ENCODE measurements at regions not wholly inside any gene's neighbourhood (a gene's known extent, or its start where the extent isn't known, plus 50 kb on each side); places are given as distances from the start of the nearest gene placed in this dataset.
"Not testable (repeated sequence)": the region's sequence is repeated elsewhere in the genome, so short reads cannot be mapped to it uniquely, and the experiment has no call there.

DNA sequence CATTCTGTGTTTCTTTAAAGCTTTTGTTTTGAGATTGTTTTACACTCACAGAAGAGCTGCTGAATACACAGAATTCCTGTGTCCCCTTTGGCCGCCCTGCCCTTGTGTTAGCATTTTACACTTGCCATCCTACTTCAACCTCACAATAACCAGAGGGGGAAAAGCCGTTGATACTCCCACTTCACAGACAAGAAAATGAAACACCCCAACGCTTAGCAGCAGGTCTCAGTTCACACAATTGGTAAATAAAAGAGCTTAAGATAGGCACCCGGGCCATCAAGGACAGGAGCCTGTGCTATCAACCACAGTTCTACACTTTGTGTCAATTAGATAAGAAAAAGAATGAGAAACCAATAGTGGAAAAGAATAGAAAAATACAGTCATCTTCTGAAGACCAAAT, 178.0 kb downstream of the SYK start:
- no peak for DNase-seq (ENCODE audit: low read depth in 2 of 2)

GRCh38 chr9:90981726-90982125, 180.1 kb downstream of the SYK start:
- DNase-seq (ENCODE audit: low read depth in 2 of 2) = no peak

DNA sequence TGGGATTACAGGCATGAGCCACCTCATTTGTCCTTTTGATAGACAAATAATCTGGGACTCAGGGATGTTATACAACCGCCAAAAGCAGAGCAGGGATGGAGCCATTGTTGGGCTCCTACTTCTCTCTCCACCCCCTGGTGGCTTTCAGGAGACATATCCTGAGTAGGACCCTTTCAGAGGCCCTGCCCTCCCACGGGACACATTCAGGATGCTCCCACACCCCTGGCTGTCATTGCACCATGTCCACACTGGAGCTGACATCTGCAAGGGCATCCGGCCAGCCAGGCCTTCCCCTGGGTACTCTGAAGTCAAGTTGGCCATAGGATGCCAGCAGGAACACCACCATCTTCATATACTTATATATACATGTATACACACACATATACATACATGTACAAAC, 181.8 kb downstream of the SYK start:
- no peak for DNase-seq (ENCODE audit: low read depth in 2 of 2)

- DNase-seq (ENCODE audit: low read depth in 2 of 2) = no peak
Measured at GRCh38 chr9:90985631-90986030, 184.0 kb downstream of the SYK start.

- no peak for DNase-seq (ENCODE audit: low read depth in 2 of 2)
Measured at GRCh38 chr9:90986161-90986560, 184.5 kb downstream of the SYK start.

DNA sequence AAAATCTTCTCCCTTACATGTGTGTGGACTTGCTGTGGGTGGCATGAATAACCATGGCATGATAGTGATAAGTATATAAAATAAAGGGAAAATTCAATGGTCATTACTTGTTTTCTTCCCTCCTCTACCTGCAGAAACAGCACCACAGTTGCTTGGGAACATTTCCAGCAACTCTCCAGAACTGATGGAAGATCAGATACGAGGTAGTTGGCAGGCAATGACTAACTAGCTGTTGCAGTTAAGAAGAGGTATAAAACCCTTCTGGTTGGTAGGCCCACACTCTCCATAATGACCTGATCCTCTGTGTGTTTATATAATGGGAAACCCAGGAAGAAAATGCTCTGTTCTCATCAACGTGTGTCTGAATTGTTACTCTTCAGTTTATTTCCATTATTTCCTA, 185.9 kb downstream of the SYK start:
- DNase-seq (ENCODE audit: low read depth in 2 of 2) = no peak

DNA sequence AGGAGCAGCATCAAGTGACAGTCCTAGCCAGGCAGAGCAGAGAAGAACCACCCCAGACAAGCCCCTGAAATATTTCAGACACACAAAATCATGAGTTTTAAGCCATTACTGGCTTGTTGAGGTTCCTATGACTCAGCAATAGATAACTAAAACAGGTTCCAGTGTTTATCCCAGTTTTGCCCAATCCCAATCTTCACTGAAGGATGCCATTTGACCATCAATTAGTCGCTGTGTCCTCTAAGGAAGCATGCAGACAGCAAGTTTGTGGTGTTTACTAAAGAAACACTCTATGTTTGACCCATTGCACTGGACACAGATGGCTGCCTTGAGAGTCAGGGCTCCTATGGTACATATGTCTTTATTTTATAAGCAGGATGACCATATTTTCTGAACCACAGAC, 186.7 kb downstream of the SYK start:
- no peak for DNase-seq (ENCODE audit: low read depth in 2 of 2)

- no peak for DNase-seq (ENCODE audit: low read depth in 2 of 2)
Measured at GRCh38 chr9:90991953-90992352, 190.3 kb downstream of the SYK start.

- DNase-seq (ENCODE audit: low read depth in 2 of 2) = no peak
Measured at GRCh38 chr9:90995516-90995915, 193.9 kb downstream of the SYK start.

DNA sequence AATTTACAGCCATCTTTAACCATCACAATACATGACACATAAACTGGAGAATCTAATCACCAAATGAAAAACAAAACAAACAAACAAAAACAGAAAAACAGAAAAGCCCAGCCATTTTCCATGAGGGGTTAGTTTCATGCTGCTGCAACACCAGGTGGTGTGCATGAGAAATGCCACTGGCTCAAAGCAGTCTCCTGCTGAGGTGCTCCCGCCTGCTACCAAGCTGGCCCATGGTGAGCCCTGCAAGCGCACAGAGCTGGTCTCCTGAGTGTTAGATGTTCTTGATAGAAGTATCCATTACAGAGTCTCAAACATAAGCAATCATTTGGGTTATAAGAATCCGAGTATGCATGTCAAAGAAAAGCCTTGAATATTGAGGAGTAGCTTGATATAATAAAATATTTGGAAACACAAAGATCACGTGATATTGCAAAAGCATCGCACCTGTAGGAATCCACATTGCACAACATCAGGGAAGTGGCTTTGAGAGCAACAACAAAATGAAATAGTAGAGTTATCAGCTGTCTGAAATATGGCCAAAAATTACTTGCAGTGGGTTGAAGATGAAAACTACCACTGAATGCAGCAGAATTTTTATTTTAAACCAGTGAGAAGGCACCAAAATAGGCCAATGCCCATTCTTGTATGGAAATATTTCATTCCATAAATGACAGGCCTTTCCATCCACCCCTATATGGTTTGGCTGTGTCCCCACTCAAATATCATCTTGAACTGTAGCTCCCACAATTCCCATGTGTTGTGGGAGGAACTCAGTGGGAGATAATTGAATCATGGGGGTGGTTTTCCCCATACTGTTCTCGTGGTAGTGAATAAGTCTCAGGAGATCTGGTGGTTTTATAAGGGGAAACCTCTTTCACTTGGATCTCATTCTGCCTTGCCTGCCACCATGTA, 194.8 kb downstream of the SYK start:
- no peak for DNase-seq (ENCODE audit: low read depth in 2 of 2)

DNA sequence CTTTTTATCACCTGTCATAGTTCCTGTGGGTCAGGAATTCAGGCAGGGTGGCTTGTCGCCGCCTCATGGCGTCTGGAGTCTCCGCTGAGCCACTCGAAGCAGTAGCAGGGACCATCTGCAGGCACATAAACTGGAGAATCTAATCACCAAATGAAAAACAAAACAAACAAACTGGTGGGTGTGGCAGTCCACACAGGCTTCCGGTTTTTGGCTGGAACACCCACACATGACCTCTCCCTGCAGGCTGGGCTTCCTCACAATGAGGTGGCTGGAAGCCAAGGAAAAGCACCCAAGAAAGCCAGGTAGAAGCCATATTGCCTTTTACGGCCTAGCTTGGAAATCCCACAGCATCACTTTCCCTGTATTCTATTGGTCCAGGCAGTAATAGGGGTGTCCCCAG, 197.0 kb downstream of the SYK start:
- no peak for DNase-seq (ENCODE audit: low read depth in 2 of 2)

DNA sequence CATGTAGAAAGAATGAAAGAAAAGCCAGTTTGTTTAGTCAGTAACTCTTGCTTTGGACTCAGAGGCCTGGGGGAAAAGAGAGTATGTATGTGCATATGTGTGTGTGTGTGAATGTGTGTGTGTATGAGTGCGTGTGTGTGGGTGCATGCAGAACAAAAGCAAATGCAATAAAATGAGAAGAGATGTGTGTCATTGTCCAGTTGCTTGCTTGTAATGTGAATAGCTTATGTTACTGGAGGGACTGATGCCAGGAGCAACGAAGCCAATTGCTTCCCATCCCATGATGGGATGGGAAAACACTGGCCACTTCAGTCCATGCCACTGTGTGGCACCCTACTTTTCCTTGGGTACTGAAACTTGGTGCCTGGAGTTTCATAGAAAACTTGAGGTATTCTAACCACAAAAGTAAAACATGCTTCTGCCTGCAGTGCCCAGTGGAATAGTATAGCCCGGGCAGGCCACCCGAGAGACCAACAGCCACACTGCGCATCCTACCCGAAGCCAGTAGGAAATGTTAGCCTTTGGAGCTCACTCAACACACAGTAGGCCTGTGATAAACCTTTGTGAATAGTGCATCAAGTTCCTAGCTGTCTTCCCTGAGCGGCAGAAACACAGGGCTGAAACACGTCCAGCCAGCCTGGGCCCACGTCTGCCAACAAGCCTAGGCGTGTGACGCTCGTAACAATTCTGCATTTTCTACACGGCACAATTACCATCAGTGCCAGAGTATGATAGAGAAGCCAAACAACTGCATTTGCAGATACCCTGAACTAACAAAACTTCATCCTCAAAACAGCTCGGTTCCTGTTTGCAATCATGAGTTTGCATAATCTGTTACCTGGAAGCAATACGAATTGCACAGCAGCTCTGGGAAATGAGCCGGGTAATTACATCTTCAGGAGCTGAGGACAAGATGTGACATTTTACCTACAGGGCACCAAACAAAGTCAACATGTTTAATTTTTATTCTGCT, 198.1 kb downstream of the SYK start:
- no peak for DNase-seq (ENCODE audit: low read depth in 2 of 2)

DNA sequence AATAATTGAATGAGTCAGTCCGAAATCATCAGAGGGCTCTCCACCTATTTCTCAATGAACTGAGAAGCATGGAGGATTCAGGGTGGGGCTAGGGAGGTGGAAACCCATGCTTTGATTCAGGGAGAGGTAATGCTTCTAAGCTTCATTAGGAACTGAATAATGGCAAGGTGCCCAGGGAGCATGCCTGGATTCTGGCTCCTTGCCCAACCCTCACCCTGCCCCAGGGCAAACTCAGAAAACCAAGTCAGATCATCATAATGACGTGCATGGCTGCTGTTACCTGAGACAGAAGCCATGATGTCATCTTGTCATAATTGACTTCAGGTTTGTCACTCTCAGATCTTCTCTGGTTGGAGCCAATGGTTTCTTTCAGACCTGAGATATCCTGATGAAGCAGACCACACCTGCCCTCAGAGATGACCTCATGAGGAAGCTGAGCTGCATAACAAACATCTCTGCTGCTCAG, 199.6 kb downstream of the SYK start:
- no peak for DNase-seq (ENCODE audit: low read depth in 2 of 2)

DNA sequence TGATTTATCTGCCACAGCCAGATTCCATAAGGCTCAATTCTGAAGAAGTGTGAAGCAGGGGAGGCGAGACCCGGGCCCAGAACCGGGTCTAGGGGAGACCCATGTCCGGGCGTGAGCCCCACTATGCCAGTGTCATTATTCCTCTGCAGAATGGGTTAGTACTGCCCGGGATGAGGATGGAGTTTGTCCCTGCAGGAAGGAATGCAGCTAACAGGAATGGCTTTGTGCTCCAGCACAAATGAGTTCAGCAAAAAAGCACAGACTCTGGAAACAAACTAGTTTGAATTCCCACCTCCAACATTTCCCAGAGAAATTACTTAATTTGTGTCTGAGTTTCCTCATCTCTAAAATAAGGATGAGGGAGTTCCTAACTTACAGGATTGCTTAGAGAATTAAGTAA, 202.9 kb downstream of the SYK start:
- no peak for DNase-seq (ENCODE audit: low read depth in 2 of 2)

- DNase-seq (ENCODE audit: low read depth in 2 of 2) = no peak
Measured at GRCh38 chr9:91004992-91005391, 203.4 kb downstream of the SYK start.

DNA sequence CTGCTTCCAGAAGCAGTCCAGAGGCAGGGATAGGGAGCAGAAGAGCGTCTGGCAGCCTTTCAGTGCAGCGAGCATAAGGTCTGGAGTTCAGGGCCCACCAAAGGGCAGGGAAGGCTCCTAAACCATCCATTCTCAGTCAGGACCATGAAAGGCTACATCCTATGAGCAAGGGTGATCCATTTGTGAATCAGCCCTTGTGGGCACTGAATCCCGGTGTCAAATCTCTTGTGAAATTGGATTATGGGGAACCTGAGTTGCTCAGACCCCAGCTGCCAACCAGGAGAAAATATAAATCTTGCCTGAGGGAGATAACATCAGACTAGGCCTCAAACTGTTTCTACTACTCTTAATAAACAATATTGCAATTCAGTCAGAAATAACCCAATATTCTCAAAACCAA, 204.4 kb downstream of the SYK start:
- DNase-seq (ENCODE audit: low read depth in 2 of 2) = no peak

GRCh38 chr9:91008568-91008967, 206.9 kb downstream of the SYK start:
- DNase-seq (ENCODE audit: low read depth in 2 of 2) = no peak

DNA sequence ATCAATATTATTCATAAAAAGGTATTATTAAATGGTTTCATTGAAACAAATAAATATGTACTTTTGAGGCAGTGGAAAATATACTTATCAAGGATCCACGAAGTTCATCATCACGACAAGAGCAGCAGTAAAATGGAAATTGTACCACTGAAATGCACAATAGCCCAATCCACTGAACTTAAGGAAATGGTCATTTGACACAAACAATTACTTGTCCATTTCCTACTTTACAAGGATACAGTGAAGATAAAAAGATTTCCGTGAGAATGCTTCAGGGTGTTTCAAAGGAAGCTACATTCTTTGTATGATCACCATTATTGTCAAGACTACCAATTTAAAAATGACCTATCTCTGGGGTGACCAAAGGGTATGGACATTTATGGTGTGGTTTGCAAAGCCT, 210.3 kb downstream of the SYK start:
- no peak for DNase-seq (ENCODE audit: low read depth in 2 of 2)

GRCh38 chr9:91012933-91013841, 211.6 kb downstream of the SYK start:
- DNase-seq (ENCODE audit: low read depth in 2 of 2) = no peak

GRCh38 chr9:91017245-91017644, 215.6 kb downstream of the SYK start:
- no peak for DNase-seq (ENCODE audit: low read depth in 2 of 2)

GRCh38 chr9:91019871-91020270, 218.3 kb downstream of the SYK start:
- DNase-seq (ENCODE audit: low read depth in 2 of 2) = not testable (repeated sequence)

Measured in stimulated activated CD8-positive, alpha-beta memory T cell treated with anti-CD3 and anti-CD28 coated beads, Interleukin-7, amount 100 ng/mL, for 4 hours (primary cell).